ENCODE measurements at regions not wholly inside any gene's neighbourhood (a gene's known extent, or its start where the extent isn't known, plus 50 kb on each side); places are given as distances from the start of the nearest gene placed in this dataset.

GRCh38 chr2:238791354-238791753 is 56.5 kb upstream of the TWIST2 start:
- no peak for DNase-seq (ENCODE audit: low spot score)
- in situ Hi-C loops (cut with MboI; ENCODE audit: low pct_unique_long_range_greater_than_20kb, low sequenced_read_pairs, unreplicated experiment), result loop anchor here (25.0 kb wide), 1 partner anchor 429 kb away; no protein-coding TSS in a partner anchor
- TF ChIP-seq, protein P1, sequence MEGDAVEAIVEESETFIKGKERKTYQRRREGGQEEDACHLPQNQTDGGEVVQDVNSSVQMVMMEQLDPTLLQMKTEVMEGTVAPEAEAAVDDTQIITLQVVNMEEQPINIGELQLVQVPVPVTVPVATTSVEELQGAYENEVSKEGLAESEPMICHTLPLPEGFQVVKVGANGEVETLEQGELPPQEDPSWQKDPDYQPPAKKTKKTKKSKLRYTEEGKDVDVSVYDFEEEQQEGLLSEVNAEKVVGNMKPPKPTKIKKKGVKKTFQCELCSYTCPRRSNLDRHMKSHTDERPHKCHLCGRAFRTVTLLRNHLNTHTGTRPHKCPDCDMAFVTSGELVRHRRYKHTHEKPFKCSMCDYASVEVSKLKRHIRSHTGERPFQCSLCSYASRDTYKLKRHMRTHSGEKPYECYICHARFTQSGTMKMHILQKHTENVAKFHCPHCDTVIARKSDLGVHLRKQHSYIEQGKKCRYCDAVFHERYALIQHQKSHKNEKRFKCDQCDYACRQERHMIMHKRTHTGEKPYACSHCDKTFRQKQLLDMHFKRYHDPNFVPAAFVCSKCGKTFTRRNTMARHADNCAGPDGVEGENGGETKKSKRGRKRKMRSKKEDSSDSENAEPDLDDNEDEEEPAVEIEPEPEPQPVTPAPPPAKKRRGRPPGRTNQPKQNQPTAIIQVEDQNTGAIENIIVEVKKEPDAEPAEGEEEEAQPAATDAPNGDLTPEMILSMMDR (IDR thresholded peaks at IDR 0.05; ENCODE audit: extremely low read depth, insufficient read depth, missing control alignments), result no peak

DNA sequence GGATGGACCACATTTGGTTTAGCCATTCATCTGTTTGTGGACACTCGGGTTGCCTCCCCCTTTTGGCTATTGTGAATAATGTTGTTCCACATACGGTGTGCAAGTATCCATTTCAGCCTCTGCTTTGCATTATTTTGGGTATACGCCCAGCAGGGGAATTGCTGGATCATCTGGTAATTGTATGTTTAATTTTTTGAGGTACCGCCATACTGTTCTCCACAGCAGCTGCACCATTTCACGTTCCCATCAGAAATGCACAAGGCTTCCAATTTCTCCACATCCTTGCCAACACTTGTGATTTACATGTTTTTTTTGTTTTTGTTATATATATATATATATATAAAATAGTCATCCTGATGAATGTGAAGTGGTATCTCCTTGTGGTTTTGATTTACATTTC is 54.6 kb upstream of the TWIST2 start:
- no peak for DNase-seq (ENCODE audit: low spot score)
- TF ChIP-seq, protein P1 (IDR thresholded peaks at IDR 0.05; ENCODE audit: extremely low read depth, insufficient read depth, missing control alignments), result no peak
- in situ Hi-C loops (cut with MboI; ENCODE audit: low pct_unique_long_range_greater_than_20kb, low sequenced_read_pairs, unreplicated experiment), result loop anchor here (25.0 kb wide), 1 partner anchor 431 kb away; no protein-coding TSS in a partner anchor

DNA sequence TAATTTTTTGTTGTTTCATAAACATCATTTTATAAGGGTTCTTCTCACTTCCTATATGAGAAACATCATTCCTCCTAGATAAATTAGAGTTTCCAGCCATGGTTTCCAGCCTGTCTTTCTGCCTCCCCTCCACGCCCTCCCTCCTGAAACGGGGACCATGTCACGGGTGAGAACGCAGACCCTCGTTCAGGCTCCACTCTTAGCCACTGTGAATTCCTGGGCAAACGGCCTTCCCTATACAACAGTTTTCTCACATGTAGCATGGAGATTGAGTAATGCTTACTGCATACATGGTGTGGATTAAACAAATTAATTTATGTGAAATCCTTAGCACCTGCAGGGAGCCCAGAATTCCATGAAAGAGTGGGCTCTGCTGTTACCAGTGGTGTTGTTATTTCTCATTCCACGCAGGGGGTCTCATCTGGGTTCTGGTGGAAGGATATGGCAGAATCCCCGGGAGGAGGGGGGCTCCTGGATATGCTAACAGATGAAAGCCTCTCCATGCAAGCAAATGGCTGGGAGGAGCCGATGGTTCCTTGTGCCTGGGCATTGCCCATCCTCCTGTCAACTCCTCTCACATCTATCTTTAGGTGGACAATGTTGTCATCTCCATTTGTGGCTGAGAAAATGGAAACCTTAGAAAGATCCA is 54.0 kb upstream of the TWIST2 start:
- in situ Hi-C loops (cut with MboI; ENCODE audit: low pct_unique_long_range_greater_than_20kb, low sequenced_read_pairs, unreplicated experiment), result loop anchor here (25.0 kb wide), 1 partner anchor 432 kb away; no protein-coding TSS in a partner anchor
- DNase-seq (ENCODE audit: low spot score), result no peak
- TF ChIP-seq, protein P1 (IDR thresholded peaks at IDR 0.05; ENCODE audit: extremely low read depth, insufficient read depth, missing control alignments), result no peak

- TF ChIP-seq, protein P1 (IDR thresholded peaks at IDR 0.05; ENCODE audit: extremely low read depth, insufficient read depth, missing control alignments), result no peak
- in situ Hi-C loops (cut with MboI; ENCODE audit: low pct_unique_long_range_greater_than_20kb, low sequenced_read_pairs, unreplicated experiment), result loop anchor here (25.0 kb wide), 1 partner anchor 434 kb away; no protein-coding TSS in a partner anchor
- no peak for DNase-seq (ENCODE audit: low spot score)
Measured at GRCh38 chr2:238796223-238796885, 51.5 kb upstream of the TWIST2 start.

GRCh38 chr2:238797537-238797936 is 50.3 kb upstream of the TWIST2 start:
- in situ Hi-C loops (cut with MboI; ENCODE audit: low pct_unique_long_range_greater_than_20kb, low sequenced_read_pairs, unreplicated experiment), result loop anchor here (25.0 kb wide), 1 partner anchor 435 kb away; no protein-coding TSS in a partner anchor
- TF ChIP-seq, protein P1 (IDR thresholded peaks at IDR 0.05; ENCODE audit: extremely low read depth, insufficient read depth, missing control alignments), result no peak
- DNase-seq (ENCODE audit: low spot score), result no peak
